Panc1 (cell line): ENCODE measurements at regions not wholly inside any gene's neighbourhood (a gene's known extent, or its start where the extent isn't known, plus 50 kb on each side); places are given as distances from the start of the nearest gene placed in this dataset.

Experiments used
- ATAC-seq: fragments of 200-7000 bp; cut with Tn5 transposase; 2 replicates; pipeline ENCODE4 v1.9.1; 2020; ENCODE audit warnings: mild to moderate bottlenecking, moderate library complexity
- BruUV-seq: library from RNA; stranded (reverse); fragments of 400-500 nt; replicated peaks from 2 replicates; lab custom pipeline; 2021; lab: Mats Ljungman, UMichigan
- CTCF ChIA-PET: fragments of 300-600 bp; sonication (Branson Sonifier 250); formaldehyde crosslinking; loops from one replicate; lab custom pipeline; 2022; ENCODE audit warnings: antibody characterized with exemption; lab: Charles Lee
- POLR2A ChIA-PET: fragments of 300-600 bp; sonication (Branson Sonifier 250); formaldehyde crosslinking; loops from one replicate; lab custom pipeline; 2022; ENCODE audit warnings: antibody characterized with exemption; lab: Charles Lee
- DNase-seq: peaks from one replicate; pipeline ENCODE4 v3.0.0-alpha.2; 2010; ENCODE audit warnings: low read depth, low spot score
- H3K27ac ChIP-seq: 2 replicates; pipeline ENCODE4 v1.5.1; 2011; ENCODE audit warnings: mild to moderate bottlenecking, low read length, inconsistent platforms
- H3K27me3 ChIP-seq: fragments of 200-500 bp; sonication (Bioruptor generic); 2 replicates; pipeline ENCODE4 v1.6.0; 2014; ENCODE audit warnings: low read length, inconsistent platforms; ENCODE audit not compliant: control insufficient read depth, insufficient read depth
- H3K36me3 ChIP-seq: fragments of 200-500 bp; sonication (Bioruptor generic); 2 replicates; pipeline ENCODE4 v1.5.1; 2014; ENCODE audit warnings: inconsistent platforms, mild to moderate bottlenecking, low read length, moderate library complexity; ENCODE audit not compliant: control insufficient read depth, insufficient read depth
- H3K4me1 ChIP-seq: 2 replicates; pipeline ENCODE4 v1.5.1; 2011; ENCODE audit warnings: inconsistent platforms, mild to moderate bottlenecking, low read length, moderate library complexity; ENCODE audit not compliant: control insufficient read depth, insufficient read depth
- H3K4me3 ChIP-seq, 2 experiments: 2 replicates each; pipeline ENCODE4 v1.5.1; 2011 to 2012; ENCODE audit warnings: low read depth in 2 of 2, low read length in 2 of 2, mild to moderate bottlenecking in 2 of 2, inconsistent platforms in 1 of 2, moderate library complexity in 1 of 2
- H3K9me3 ChIP-seq: fragments of 200-500 bp; sonication (Bioruptor generic); 2 replicates; pipeline ENCODE4 v1.5.1; 2014; ENCODE audit warnings: low read depth, mild to moderate bottlenecking, inconsistent platforms, low read length, moderate library complexity; ENCODE audit not compliant: control insufficient read depth, insufficient read depth
- POLR2AphosphoS5 ChIP-seq: IDR thresholded peaks from 2 replicates; pipeline ENCODE4 v1.6.1; 2012; ENCODE audit warnings: mild to moderate bottlenecking, low read depth, low read length, moderate library complexity
- SIN3A ChIP-seq: IDR thresholded peaks from 2 replicates; pipeline ENCODE4 v1.6.1; 2012; ENCODE audit warnings: low read depth, mild to moderate bottlenecking, low read length, moderate library complexity, borderline replicate concordance; ENCODE audit not compliant: insufficient read depth
- TCF7L2 ChIP-seq: IDR thresholded peaks from 2 replicates; pipeline ENCODE4 v1.6.1; 2011; ENCODE audit warnings: mild to moderate bottlenecking, low read depth, low read length, inconsistent platforms
- in situ Hi-C: cut with HindIII; loops from 2 replicates; pipeline ENCODE4 v1.10.0; 2016; ENCODE audit warnings: low sequenced_read_pairs, low pct_unique_long_range_greater_than_20kb
- intact Hi-C: fragments of 100-400 bp; cut with micrococcal nuclease; formaldehyde crosslinking; loops from one replicate; pipeline ENCODE4 v1.10.0; 2022; ENCODE audit not compliant: unreplicated experiment
- TF ChIP-seq, protein P1 (sequence below), 2 experiments: IDR thresholded peaks; 2 replicates each; pipeline ENCODE4 v1.6.1; 2011 to 2012; ENCODE audit warnings: low read depth in 2 of 2, control low read depth in 1 of 2, low read length in 1 of 2, mild to moderate bottlenecking in 1 of 2, moderate library complexity in 1 of 2; ENCODE audit not compliant: insufficient read depth in 1 of 2
- TF ChIP-seq, protein P2 (sequence below): fragments of 450-650 bp; IDR thresholded peaks from 2 replicates; pipeline ENCODE4 v1.5.1; 2017; ENCODE audit warnings: mild to moderate bottlenecking

DNA sequence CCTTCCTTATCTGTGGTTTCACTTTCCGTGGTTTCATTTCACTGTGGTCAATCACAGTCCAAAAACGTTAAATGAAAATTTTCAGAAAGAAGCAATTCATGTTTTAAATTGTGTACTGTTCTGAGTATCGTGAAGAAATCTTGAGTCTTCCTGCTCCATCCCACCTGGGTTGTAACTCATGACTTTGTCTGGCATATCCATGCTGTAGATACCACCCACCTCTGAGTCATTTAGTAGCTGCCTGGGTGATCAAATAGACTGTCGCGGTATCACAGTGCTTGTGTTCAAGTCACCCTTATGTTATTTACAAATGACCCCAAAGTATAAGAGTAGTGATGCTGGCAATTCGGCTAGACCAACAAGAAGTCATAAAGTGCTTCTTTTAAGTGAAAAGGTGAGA is 521.2 kb downstream of the AACS start:
- no peak overlapping the region for H3K27ac ChIP-seq
- ChIA-PET POLR2A (no interaction called here), CTCF (no interaction called here)
- no peak overlapping the region for H3K4me3 ChIP-seq
- no TSS peak for BruUV-seq
- no peaks in the 10 kb centered on the region for H3K36me3 ChIP-seq
- ATAC-seq (no peak), DNase-seq (no peak)
- H3K27me3 ChIP-seq, result peaks cover 3% of the 10 kb centered on the region; the same call in 1 of the 2 replicates
- intact Hi-C loops (no loop called here), in situ Hi-C loops (no loop called here)
- TF ChIP-seq, protein P1, sequence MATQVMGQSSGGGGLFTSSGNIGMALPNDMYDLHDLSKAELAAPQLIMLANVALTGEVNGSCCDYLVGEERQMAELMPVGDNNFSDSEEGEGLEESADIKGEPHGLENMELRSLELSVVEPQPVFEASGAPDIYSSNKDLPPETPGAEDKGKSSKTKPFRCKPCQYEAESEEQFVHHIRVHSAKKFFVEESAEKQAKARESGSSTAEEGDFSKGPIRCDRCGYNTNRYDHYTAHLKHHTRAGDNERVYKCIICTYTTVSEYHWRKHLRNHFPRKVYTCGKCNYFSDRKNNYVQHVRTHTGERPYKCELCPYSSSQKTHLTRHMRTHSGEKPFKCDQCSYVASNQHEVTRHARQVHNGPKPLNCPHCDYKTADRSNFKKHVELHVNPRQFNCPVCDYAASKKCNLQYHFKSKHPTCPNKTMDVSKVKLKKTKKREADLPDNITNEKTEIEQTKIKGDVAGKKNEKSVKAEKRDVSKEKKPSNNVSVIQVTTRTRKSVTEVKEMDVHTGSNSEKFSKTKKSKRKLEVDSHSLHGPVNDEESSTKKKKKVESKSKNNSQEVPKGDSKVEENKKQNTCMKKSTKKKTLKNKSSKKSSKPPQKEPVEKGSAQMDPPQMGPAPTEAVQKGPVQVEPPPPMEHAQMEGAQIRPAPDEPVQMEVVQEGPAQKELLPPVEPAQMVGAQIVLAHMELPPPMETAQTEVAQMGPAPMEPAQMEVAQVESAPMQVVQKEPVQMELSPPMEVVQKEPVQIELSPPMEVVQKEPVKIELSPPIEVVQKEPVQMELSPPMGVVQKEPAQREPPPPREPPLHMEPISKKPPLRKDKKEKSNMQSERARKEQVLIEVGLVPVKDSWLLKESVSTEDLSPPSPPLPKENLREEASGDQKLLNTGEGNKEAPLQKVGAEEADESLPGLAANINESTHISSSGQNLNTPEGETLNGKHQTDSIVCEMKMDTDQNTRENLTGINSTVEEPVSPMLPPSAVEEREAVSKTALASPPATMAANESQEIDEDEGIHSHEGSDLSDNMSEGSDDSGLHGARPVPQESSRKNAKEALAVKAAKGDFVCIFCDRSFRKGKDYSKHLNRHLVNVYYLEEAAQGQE (IDR thresholded peaks at IDR 0.05; ENCODE audit: insufficient read depth in 1 of 2, low read depth in 2 of 2, low read length in 1 of 2), result no peak
- TF ChIP-seq SIN3A, result no peak
- no peak for TF ChIP-seq POLR2AphosphoS5
- no peak for TF ChIP-seq TCF7L2
- TF ChIP-seq, protein P2, sequence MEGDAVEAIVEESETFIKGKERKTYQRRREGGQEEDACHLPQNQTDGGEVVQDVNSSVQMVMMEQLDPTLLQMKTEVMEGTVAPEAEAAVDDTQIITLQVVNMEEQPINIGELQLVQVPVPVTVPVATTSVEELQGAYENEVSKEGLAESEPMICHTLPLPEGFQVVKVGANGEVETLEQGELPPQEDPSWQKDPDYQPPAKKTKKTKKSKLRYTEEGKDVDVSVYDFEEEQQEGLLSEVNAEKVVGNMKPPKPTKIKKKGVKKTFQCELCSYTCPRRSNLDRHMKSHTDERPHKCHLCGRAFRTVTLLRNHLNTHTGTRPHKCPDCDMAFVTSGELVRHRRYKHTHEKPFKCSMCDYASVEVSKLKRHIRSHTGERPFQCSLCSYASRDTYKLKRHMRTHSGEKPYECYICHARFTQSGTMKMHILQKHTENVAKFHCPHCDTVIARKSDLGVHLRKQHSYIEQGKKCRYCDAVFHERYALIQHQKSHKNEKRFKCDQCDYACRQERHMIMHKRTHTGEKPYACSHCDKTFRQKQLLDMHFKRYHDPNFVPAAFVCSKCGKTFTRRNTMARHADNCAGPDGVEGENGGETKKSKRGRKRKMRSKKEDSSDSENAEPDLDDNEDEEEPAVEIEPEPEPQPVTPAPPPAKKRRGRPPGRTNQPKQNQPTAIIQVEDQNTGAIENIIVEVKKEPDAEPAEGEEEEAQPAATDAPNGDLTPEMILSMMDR, result no peak
- H3K9me3 ChIP-seq, result no peaks in the 10 kb centered on the region
- H3K4me1 ChIP-seq, result no peaks in the 10 kb centered on the region

DNA sequence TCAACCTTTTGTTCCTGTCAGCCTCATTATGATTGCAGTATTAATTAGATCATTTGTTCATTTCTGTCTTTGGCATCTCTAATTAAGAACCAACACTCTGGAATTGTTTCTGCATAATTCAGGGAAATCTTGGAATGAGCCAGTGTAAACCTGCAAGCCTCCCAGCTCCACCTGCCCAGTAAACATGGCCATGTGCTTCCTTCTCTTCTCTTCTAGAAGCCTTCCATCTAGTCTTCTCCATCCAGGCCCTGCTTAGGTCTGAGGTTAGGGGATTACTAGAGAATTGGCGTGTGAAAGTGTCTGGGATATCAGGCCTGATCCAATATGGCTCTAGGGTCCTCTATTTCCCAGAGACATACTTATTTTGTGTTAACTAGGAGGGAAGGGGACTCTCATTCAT is 528.0 kb downstream of the AACS start:
- no peak for TF ChIP-seq POLR2AphosphoS5
- DNase-seq (no peak), ATAC-seq (no peak)
- no peaks in the 10 kb centered on the region for H3K9me3 ChIP-seq
- CTCF ChIA-PET, result no interaction called here
- H3K27me3 ChIP-seq, result no peaks in the 10 kb centered on the region
- H3K36me3 ChIP-seq, result no peaks in the 10 kb centered on the region
- H3K4me3 ChIP-seq, result no peak overlapping the region
- BruUV-seq, result no TSS peak
- intact Hi-C loops, result no loop called here
- H3K27ac ChIP-seq, result no peak overlapping the region
- no peaks in the 10 kb centered on the region for H3K4me1 ChIP-seq
- in situ Hi-C loops, result no loop called here
- POLR2A ChIA-PET, result no interaction called here

- Histone ChIP-seq H3K36me3 (no peaks in the 10 kb centered on the region), H3K9me3 (no peaks in the 10 kb centered on the region), H3K4me1 (no peaks in the 10 kb centered on the region), H3K27me3 (no peaks in the 10 kb centered on the region), H3K27ac (no peak overlapping the region), H3K4me3 (no peak overlapping the region)
- POLR2A ChIA-PET, result no interaction called here
- ATAC-seq, result no peak
- in situ Hi-C loops (no loop called here), intact Hi-C loops (no loop called here)
- CTCF ChIA-PET, result interaction anchor here (0.5 kb wide), 1 partner anchor 13 kb away, joined by 4 read pairs; no protein-coding TSS in a partner anchor
- no peak for TF ChIP-seq POLR2AphosphoS5
- TF ChIP-seq, protein P2, result no peak
- TF ChIP-seq SIN3A, result no peak
- TF ChIP-seq, protein P1 (IDR thresholded peaks at IDR 0.05; ENCODE audit: insufficient read depth in 1 of 2, low read depth in 2 of 2, low read length in 1 of 2), result no peak
- TF ChIP-seq TCF7L2, result no peak
- DNase-seq, result no peak
- BruUV-seq, result no TSS peak
Observed at GRCh38 chr12:125604976-125605375, 539.7 kb downstream of the AACS start.
